CD4-positive, alpha-beta T cell treated with Interleukin-21 for 1 hour (primary cell): ENCODE measurements at regions not wholly inside any gene's neighbourhood (a gene's known extent, or its start where the extent isn't known, plus 50 kb on each side); places are given as distances from the start of the nearest gene placed in this dataset.
"Not testable (repeated sequence)": the region's sequence is repeated elsewhere in the genome, so short reads cannot be mapped to it uniquely, and the experiment has no call there.

Source experiments
- DNase-seq: peaks from one replicate; pipeline ENCODE4 v3.0.0-alpha.2; 2020

DNA sequence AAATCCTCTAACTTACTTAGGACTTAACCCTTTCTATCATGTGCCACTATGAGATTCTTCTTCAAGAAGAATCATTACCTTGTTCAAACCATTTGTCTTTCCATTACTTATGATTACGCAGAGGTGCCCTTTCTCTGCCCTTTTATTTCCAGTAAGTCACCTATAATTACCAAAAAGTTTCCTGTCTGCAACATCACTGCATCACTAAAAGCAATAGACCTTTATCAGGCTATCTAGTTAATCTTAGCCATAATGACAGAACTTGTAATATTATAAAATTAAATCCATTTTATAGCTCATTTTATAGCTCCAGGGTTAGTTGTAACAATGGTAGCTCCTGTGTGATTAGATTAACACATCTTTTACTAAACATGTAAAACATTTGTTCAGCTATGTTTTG, 673.6 kb upstream of the PITX2 start:
- DNase-seq = no peak

DNA sequence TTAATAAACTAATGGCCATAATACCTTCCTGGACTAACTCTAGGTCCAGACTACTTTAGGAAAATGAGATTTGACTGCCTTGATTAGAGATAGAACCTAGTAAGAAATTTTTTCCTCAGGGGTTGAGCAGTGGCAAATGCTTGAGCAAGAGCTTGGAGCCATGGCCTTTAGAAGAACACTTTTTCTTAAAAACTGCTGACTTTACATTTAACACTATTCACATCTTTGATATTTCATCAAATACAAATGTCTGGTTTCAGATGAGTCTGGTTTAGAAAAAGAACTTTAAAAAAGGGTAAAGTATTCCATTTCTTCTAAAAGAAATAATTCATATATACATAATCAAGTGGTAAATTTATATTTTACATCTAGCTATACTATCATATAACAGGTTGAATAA, 680.9 kb upstream of the PITX2 start:
- DNase-seq = no peak

DNA sequence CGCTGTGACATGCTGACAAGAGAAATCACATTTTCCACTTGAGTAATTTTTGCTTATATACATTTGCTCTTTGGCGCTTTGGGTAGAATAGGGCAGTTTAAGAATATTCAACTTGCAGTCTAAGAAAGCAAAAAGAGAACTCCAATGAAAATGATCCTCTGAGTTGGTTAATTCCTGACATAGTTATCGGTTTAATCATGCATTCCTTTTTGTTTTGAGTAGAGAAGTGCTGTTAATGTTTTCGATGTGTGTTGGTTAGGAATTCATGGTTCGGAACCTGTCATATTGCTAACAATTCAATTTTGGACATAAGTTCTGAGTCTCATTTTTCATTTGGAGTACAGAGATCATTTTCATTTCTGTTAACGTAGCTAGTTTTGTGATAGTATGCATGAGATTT, 700.6 kb upstream of the PITX2 start:
- no peak for DNase-seq

DNA sequence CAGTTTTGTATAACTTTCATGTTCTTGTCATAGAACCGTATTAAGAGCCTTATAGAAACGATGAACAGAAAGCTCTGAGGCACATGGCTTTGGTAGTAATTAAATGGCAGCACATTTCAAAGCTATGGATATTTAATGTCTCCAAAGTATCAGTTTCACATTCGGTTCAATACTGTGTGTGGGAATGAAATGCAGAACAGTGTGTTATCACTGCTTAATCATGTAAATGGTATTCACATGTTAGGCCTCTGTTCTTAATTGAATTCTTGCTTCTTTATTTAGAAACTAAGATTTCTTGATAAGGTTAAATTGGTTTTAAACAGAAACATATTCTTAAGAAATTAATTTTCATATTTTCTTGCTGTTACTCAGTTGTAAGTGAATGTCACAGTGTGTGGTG, 701.0 kb upstream of the PITX2 start:
- no peak for DNase-seq

DNA sequence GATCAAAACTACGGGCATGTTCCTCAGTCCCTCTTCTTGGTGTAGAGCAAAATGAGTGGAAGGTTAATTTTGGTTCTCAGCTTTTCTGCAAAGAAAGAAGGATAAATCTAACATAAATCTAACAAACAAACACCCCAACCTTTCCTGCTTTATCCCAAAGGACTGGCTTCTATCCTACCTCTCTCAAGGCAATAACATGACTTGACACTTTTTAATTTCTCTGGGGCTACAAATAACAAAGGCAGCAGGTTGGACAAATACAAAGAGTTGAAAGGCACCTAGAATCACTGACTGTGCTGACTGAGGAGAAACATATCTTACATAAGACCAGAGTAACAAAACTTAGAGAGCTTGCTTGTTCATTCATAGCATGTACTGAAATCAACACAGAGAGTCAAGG, 703.6 kb upstream of the PITX2 start:
- no peak for DNase-seq

DNA sequence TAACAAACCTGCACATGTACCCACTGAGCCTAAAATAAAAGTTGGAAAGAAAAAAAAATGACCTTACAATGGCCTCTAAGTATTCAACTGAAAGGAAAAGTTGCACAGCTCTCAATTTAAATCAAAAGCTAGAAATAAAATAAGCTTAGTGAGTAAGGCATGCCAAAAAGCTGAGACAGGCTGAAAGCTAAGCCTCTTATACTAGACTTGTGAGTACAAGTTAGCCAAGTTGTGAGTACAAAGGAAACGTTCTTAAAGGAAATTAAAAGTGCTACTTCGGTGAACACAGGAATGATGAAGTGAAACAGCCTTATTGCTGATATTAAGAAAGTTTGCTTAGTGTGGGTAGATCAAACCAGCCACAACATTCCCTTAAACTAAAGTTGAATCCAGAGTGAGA, 707.9 kb upstream of the PITX2 start:
- DNase-seq = no peak

DNA sequence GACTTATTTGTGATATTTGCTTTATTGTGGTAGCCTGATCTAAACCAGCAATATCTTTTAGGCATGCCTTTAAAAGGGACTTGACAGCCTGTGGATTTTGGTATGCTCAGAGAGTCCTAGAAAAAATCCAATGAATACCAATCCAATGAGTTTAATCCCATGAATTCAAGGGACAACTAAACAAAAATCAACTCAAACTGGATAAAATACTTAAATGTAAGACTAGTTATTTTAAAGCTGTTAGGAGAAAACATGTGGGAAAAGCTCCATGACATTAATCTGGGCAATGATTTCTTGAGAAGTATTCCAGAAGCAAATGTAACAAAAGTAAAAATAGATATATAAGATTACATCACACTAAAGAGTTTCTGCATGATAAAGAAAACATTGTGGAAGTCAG, 711.5 kb upstream of the PITX2 start:
- DNase-seq = no peak

DNA sequence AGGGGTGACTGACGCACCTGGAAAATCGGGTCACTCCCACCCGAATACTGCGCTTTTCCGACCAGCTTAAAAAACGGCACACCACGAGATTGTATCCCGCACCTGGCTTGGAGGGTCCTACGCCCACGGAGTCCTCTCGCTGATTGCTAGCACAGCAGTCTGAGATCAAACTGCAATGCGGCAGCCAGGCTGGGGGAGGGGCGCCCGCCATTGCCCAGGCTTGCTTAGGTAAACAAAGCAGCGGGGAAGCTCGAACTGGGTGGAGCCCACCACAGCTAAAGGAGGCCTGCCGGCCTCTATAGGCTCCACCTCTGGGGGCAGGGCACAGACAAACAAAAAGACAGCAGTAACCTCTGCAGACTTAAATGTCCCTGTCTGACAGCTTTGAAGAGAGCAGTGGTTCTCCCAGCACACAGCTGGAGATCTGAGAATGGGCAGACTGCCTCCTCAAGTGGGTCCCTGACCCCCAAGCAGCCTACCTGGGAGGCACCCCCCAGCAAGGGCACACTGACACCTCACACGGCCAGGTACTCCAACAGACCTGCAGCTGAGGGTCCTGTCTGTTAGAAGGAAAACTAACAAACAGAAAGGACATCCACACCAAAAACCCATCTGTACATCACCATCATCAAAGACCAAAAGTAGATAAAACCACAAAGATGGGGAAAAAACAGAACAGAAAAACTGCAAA, 714.5 kb upstream of the PITX2 start:
- not testable (repeated sequence) for DNase-seq

DNA sequence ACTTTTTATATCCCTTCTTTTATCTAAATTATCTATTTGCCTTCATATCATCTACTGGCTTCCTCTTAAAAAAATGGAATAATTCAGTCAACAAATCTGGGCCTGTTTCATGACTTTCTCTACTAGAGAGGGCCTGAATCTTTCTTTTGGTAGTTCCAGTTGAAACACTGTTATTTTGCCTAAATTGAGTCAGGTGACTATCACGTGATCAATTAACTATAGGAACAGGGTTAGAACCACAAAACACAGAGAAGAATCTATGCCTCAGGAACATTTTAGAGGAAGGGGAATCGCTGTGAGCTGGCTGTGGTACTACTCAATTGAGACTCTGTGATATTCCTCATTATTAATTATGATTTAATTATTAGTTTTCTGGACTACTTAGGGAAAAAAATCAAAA, 736.7 kb upstream of the PITX2 start:
- DNase-seq = no peak

DNA sequence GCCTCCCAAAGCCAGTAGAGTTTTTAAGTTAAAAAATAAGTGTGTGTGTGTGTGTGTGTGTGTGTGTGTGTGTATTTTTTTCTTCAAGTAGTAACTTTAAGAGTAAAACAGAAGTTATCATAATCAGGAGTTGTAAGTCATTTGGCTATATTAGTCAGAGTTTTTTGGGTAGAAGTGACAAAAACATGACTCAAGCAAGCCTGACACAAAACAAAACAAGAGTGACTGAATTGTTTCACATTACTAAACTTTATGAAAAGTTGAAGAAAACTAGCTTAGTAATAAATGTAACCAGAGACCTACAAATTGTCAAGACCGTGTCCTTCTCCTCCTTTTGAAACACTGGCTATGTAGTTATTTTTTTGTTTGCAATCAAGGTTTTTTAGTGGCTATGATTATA, 738.0 kb upstream of the PITX2 start:
- DNase-seq = no peak

DNA sequence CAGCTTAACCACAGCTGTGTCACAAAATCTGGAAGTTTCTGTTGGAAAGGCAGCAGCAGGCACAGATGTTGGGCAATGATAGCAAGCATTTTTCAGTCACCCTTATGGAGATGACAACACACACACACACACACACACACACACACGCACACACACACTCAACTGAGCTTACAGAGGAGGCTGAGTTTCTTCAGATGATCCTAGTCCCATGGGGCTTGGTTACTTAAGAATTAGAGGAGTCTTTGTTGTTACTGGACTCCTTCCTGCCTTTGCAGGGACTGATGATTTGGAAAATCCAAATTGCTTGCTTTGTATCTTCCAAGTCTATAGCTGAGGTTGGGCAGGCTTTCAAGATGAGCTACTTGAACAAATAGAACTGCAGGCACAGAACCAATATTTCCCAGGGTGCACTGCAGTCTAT, 740.1 kb upstream of the PITX2 start:
- no peak for DNase-seq

DNA sequence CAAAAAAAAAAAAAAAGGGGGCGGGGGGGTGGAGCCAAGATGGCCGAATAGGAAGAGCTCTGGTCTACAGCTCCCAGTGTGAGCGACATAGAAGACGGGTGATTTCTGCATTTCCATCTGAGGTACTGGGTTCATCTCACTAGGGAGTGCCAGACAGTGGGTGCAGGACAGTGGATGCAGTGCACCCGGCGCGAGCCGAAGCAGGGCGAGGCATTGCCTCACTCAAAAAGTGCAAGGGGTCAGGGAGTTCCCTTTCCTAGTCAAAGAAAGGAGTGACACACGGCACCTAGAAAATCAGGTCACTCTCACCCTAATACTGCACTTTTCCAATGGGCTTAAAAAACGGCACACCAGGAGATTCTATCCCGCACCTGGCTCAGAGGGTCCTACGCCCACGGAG, 755.0 kb upstream of the PITX2 start:
- not testable (repeated sequence) for DNase-seq

DNA sequence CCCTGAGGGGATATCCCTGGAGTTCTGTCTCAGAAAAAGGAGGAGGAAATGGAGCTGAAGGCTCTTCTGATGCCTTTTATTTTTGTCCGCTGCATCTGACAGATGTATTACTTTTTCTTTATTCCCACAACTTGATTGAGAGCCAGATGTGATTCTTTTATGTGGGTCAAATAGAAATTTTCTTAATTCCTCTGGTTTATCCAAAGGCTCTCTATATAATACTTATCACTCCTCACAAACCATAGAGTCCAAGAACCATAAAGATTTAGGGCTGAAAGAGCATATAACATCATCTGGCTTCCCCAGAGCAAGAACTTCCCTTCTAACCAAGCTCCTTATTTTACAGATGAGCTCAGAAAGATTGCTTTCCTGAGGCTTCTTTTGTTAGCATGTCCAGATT, 756.7 kb upstream of the FAM241A start:
- DNase-seq = no peak

DNA sequence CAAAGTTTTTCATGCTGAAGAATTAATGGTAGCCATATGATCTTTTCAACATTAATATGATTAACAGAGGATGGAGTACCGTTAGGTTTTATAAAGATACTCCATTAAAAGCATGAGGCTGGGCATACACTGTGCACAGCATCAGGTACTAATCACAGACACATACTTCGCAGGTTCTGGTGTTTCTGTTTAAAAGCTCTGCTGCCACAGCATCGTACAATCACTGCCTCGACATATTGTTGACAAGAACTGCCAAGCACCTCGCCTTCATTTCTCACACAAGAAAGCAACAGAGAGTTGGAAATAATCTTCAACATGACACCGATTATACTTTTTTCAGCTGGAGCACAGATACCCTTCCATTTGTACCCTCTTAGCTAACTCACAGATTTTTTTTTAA, 753.4 kb upstream of the FAM241A start:
- DNase-seq = no peak

DNA sequence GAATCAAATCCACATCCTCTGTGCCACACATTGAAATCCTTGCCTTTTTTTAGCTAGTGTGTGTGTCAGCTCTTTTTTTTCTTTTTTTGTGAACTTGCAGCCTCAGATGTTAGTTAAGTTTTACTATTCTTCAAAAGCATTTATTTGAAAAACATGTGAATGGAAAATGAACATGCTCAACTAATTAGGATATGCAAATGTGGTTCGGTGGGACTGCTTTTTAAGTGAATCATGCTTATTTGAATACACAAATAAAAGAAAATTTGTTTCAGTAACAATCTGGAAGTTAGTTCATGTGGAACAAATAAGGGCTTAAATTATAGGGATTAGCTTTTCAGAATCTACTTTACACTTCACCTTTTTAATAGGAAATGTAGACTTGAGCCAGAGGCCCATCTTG, 751.5 kb upstream of the FAM241A start:
- DNase-seq = no peak

DNA sequence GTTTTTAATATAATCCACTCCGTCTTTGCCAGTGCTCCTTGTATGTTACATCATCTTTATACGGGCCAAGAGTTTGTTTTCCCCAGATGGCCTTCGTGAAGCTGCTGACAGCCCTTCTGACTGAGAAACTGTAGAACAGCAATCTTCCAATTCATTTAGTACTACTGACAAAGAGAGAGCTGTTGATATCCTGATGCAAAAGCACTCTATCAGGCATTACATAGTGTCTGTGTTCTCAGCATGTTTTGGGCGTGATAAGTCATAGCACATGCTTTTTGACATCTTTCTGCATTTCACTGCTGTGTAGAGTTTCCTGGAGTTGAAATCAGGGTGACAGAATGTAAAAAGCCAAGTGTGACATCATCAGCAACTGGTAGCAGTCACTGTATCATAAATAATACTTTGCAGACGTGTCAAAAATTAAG, 746.3 kb upstream of the FAM241A start:
- no peak for DNase-seq

DNA sequence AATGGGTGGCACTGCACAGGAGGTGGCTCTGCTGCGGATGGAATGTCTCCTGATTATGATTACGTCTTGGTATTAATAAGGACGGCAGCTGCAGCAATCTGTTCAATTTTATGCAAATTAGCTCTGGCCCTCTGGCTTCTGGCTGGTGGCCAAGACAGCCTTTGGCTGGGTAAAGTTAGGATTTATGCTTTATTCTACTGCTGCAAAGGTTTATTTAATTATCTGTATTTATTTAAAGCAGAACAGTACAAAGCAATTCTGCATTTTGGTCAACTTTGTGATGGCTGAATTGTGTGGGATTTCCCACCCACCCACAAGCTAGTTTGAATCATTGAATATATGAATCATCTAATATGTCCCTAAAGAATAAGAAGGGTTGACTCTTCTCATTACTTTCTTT, 745.6 kb upstream of the FAM241A start:
- DNase-seq = no peak

DNA sequence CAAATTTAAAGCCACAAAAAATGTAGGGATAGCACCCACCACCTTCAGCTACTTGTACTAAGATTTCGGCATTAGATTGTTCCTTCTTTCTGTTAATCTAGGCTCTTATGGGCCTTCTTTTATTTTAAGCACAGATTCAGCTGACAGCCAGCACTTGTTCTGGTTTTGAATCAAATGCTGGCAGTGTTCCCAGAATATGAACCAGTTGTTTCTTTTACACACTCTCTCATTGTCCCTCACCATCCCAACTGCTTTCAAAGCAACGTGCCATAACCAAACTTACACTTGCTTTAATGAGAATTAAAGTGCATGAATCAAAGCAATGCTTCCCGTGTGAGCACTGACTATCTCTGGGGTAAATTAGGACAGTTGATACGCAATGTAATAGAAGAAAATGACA, 744.5 kb upstream of the FAM241A start:
- no peak for DNase-seq

DNA sequence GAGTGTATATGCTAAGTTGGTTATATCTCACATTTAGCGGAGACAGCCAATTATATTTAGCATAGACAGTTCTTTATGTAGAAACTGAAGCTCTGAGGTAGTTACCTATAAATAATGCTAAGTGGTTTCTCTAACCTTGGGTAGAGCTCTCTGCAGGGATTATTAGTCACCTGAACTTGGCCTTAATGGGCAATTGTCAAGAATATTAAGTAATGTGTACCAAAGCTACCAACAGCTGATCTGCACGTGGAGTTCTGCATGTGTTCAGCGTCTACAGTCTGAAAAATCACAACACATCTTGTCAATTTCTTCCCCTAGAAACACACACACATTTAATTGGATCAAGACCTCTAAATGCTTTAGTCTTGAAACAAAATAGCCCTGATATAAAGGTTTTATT, 740.6 kb upstream of the FAM241A start:
- DNase-seq = no peak

DNA sequence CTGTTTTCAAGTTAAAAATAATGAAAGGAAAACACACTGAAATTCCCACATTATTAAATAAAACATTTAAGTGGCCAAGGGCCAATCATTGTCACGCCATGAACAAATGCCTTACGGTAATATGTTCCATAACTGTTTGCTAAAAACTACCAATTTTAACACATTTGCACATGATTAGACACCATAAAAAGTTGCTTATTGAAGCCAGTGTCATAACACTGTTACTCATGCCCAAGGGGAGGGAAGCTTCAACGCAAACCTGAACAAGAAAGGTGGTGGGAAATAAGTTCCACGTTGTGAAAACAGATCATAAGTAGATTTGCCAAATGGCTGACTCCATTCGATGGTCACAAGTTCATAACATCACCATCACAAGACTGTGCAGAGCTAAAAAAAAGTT, 739.3 kb upstream of the FAM241A start:
- no peak for DNase-seq

DNA sequence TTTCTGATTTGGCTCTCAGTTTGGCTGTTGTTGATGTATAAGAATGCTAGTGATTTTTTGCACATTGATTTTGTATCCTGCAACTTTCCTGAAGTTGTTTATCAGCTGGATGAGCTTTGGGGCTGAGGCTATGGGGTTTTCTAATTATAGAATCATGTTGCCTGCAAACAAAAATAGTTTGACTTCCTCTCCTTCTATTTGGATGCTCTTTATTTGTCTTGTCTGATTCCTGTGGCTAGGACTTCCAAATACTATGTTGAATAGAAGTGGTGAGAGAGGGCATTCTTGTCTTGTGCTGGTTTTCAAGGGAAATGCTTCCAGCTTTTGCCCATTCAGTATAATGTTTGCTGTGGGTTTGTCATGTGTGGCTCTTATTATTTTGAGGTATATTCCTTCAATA, 734.7 kb upstream of the FAM241A start:
- DNase-seq = no peak

DNA sequence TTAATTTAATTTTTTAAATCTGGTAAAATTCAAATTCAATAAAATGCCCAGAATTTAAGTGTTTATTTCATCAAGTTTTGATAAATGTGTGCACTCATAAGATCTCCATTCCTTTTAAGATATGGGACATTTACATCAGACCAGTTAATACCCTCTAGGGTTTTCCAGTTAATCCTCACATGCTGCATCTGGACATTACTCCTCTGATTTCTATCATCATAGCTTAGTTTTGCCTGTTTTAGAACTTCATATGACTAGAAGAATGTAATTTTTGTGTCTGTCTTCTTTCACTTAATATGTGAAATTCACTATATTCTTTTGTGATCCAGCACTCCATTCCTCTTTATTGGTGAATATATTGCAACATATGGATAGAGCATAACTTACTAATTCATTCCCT, 727.7 kb upstream of the FAM241A start:
- DNase-seq = no peak

DNA sequence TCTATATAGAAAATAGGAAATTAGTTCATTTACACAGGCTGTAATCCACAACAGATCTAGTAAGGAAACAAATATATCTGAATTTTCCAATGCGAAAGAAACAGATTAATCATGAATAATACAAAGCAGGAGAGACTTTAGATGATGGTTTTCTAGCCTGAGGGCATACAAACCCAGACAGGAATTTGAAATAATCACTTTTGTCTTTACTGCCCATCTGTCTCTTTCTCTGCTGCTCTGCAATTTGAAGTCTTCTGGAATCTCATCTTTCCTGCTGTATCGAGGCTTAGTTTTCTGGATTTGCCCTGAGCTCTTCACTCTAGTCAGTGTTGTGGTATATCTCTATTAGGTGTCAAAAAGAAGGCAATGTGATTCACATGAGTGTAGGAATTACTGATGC, 711.8 kb upstream of the FAM241A start:
- DNase-seq = no peak

DNA sequence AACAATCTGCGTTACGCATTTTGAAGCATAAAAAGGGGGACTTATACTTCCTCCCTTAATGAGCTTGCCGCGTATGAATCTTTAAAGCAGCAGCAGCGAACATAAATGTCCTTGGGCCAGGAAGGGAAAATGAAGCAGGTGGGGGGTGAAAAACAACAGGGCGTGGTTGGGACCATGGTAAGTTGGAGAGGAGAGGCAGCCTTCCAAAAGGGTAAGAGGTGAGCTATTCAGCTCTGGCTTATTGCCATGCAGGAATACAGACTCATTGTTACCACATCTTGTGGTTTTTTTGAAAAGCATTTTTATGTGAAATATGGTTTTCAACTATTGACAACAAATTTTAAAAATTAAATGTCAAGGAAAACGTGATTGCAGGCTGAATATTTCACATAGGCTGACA, 710.7 kb upstream of the FAM241A start:
- DNase-seq = no peak

DNA sequence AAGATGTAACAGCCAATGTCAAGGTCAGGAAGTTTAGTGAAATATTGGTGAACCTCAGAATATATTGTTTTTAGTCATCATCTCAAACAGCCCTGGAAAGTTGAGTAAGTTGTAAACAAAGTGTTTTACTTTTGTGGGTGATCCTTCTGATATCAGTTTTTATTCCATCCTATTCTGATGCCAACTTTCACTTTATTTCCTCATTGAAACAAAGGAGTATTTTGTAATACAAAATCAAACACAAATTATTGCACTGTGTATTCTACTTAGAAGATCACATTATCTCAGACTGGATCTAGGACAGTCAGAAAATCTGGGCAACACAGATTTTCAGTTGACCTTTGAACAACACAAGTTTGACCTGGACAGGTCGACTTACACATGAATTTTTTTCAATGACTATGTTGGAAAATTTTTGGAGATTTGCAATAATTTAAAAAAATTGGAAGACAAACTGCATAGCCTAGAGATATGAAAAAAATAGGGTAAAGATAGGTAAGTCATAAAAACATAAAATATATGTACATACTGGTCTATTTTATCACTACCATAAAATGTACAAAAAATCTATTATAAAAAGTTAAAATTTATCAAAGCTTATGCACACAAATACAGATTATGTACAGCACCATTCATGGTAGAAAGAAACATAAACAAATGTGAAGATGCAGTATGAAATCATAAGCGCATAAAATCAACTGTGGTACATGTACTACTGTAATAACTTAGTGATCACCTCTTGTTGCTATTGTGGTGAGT, 709.1 kb upstream of the FAM241A start:
- no peak for DNase-seq
